CD4-positive, alpha-beta T cell (primary cell): ENCODE measurements at regions not wholly inside any gene's neighbourhood (a gene's known extent, or its start where the extent isn't known, plus 50 kb on each side); places are given as distances from the start of the nearest gene placed in this dataset.

Source experiments
- ATAC-seq: fragments of 200-7000 bp; cut with Tn5 transposase; one replicate; pipeline ENCODE4 v1.10.0; 2022; ENCODE audit warnings: mild to moderate bottlenecking; ENCODE audit not compliant: poor library complexity
- CTCF ChIA-PET: fragments of 350-600 bp; sonication (Branson Sonifier 250); formaldehyde crosslinking; loops from one replicate; lab custom pipeline; 2021; ENCODE audit warnings: antibody characterized with exemption, inconsistent platforms; lab: Charles Lee
- POLR2A ChIA-PET: fragments of 350-600 bp; sonication (Branson Sonifier 250); formaldehyde crosslinking; loops from one replicate; lab custom pipeline; 2021; ENCODE audit warnings: antibody characterized with exemption, inconsistent platforms; lab: Charles Lee
- DNase-seq, 14 experiments: peaks; one replicate each; pipeline ENCODE4 v3.0.0-alpha.2; 2013 to 2020; ENCODE audit warnings: mixed read lengths in 2 of 14
- H3K27ac ChIP-seq, 2 donors: one replicate each; pipeline versions ENCODE4 v1.5.1 to v1.7.0; 2013; ENCODE audit warnings: low read length in 2 of 2, low read depth in 1 of 2, mild to moderate bottlenecking in 1 of 2
- H3K27me3 ChIP-seq, 2 experiments: 1 replicate in 1 of 2; 2 replicates in 1 of 2; pipeline versions ENCODE4 v1.6.1 to v1.7.0; 2013; ENCODE audit warnings: low read length in 2 of 2, control low read depth in 1 of 2, mild to moderate bottlenecking in 1 of 2, moderate library complexity in 1 of 2; ENCODE audit not compliant: insufficient read depth in 2 of 2, control insufficient read depth in 1 of 2
- H3K36me3 ChIP-seq: one replicate; pipeline ENCODE4 v1.6.1; 2013; ENCODE audit warnings: low read length, control low read depth; ENCODE audit not compliant: insufficient read depth
- H3K4me1 ChIP-seq: one replicate; pipeline ENCODE4 v1.6.1; 2013; ENCODE audit warnings: low read length, control low read depth; ENCODE audit not compliant: insufficient read depth
- H3K4me3 ChIP-seq: one replicate; pipeline ENCODE4 v1.5.1; 2013; ENCODE audit warnings: mild to moderate bottlenecking, low read length, moderate library complexity
- H3K9me3 ChIP-seq, 2 experiments: 1 replicate in 1 of 2; 2 replicates in 1 of 2; pipeline versions ENCODE4 v1.6.1 to v1.7.0; 2013; ENCODE audit warnings: low read length in 2 of 2, mild to moderate bottlenecking in 2 of 2, control low read depth in 1 of 2, moderate library complexity in 1 of 2; ENCODE audit not compliant: control insufficient read depth in 1 of 2, insufficient read depth in 1 of 2
- H3K27ac Mint-ChIP-seq: one replicate; pipeline ENCODE4 v1.8.0; 2020; ENCODE audit warnings: mixed read lengths
- H3K27me3 Mint-ChIP-seq: one replicate; pipeline ENCODE4 v1.8.0; 2021; ENCODE audit warnings: mixed read lengths
- H3K36me3 Mint-ChIP-seq: one replicate; pipeline ENCODE4 v1.8.0; 2021; ENCODE audit warnings: low read depth, mixed read lengths
- H3K4me1 Mint-ChIP-seq: one replicate; pipeline ENCODE4 v1.8.0; 2021; ENCODE audit warnings: low read depth, mixed read lengths
- H3K4me3 Mint-ChIP-seq: one replicate; pipeline ENCODE4 v1.8.0; 2020; ENCODE audit warnings: mild to moderate bottlenecking, mixed read lengths
- H3K9me3 Mint-ChIP-seq: one replicate; pipeline ENCODE4 v1.8.0; 2020; ENCODE audit warnings: mixed read lengths
- intact Hi-C, 2 experiments: fragments of 100-400 bp; cut with DNase I in 1 of 2; cut with micrococcal nuclease in 1 of 2; formaldehyde crosslinking; loops; one replicate each; pipeline versions ENCODE4 v1.15.1 to v1.9.0; 2023 to 2025; cut with DNase I, micrococcal nuclease
- TF ChIP-seq, protein P1 (sequence below): fragments of 200-600 bp; IDR thresholded peaks from one replicate; pipeline ENCODE4 v1.8.0; 2022; ENCODE audit warnings: antibody characterized with exemption, mild to moderate bottlenecking

DNA sequence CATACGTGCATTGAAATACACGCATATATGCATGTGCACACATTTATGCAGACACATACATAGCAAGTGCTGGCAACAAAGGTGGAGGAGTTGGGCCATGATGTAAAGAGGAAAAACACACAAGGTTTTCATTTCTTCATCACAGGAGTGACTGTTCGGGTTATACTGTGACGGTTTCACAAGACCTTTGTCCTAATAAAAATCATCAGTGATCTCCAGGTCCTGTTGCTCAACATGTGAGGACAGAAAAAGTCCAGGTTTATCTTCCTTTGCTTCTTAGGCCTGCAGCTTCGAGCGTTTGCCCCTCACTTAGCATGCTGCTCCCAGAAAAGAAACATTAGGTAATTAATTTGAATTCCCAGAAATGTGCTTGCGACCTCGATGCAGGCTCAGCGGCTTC is 1260.0 kb upstream of the TMEM132C start:
- POLR2A ChIA-PET, result no interaction called here
- H3K36me3 Mint-ChIP-seq, result no peaks in the 10 kb centered on the region
- H3K27me3 Mint-ChIP-seq, result no peaks in the 10 kb centered on the region
- TF ChIP-seq, protein P1, sequence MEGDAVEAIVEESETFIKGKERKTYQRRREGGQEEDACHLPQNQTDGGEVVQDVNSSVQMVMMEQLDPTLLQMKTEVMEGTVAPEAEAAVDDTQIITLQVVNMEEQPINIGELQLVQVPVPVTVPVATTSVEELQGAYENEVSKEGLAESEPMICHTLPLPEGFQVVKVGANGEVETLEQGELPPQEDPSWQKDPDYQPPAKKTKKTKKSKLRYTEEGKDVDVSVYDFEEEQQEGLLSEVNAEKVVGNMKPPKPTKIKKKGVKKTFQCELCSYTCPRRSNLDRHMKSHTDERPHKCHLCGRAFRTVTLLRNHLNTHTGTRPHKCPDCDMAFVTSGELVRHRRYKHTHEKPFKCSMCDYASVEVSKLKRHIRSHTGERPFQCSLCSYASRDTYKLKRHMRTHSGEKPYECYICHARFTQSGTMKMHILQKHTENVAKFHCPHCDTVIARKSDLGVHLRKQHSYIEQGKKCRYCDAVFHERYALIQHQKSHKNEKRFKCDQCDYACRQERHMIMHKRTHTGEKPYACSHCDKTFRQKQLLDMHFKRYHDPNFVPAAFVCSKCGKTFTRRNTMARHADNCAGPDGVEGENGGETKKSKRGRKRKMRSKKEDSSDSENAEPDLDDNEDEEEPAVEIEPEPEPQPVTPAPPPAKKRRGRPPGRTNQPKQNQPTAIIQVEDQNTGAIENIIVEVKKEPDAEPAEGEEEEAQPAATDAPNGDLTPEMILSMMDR, result no peak
- CTCF ChIA-PET, result interaction anchor here (0.7 kb wide), 1 partner anchor 92 kb away, joined by 4 read pairs; no protein-coding TSS in a partner anchor
- no peak overlapping the region for H3K4me3 Mint-ChIP-seq
- no peak for DNase-seq
- no peak for ATAC-seq
- no peak overlapping the region for H3K27ac ChIP-seq
- no peaks in the 10 kb centered on the region for H3K36me3 ChIP-seq
- H3K9me3 Mint-ChIP-seq, result no peaks in the 10 kb centered on the region
- intact Hi-C loops, result no loop called here
- no peak overlapping the region for H3K4me3 ChIP-seq
- no peaks in the 10 kb centered on the region for H3K4me1 ChIP-seq
- H3K9me3 ChIP-seq, result no peaks in the 10 kb centered on the region
- no peak overlapping the region for H3K27ac Mint-ChIP-seq
- H3K4me1 Mint-ChIP-seq, result no peaks in the 10 kb centered on the region
- H3K27me3 ChIP-seq, result no peaks in the 10 kb centered on the region

DNA sequence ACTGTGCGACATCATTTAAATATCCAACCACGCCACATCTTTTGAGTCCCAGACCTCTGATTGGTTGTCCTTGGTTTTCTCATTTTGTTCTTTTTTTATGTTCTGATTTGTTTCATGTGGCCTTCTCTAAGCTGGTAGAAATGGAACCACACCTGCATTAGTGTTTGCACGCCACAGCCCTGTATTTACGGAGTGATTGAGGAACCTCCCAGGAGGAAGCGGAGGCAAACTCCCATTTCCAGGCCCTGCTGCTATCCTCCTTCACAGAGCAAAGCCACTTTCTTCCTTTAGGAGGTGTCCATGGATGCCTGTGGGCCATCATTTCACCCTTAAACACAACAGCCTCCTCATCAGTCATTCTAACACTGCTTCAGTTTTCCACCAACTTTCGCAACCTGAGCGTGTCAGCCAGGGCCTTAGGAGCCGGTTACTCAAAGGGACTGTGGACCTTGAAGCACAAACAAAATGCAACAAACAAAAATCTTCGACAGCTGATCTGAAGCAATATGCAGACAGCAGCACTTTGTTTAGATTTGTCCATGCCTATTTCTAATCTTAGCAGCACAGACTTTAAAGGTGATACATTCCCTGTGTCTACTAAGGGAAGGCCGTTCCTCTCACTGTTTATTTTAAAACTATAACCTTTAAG is 1258.1 kb upstream of the TMEM132C start:
- no peaks in the 10 kb centered on the region for H3K4me1 Mint-ChIP-seq
- ChIA-PET POLR2A (no interaction called here), CTCF (no interaction called here)
- H3K27me3 Mint-ChIP-seq, result peaks cover 5% of the 10 kb centered on the region
- TF ChIP-seq, protein P1, result no peak
- no peak overlapping the region for H3K27ac Mint-ChIP-seq
- Histone ChIP-seq H3K4me3 (no peak overlapping the region), H3K9me3 (no peaks in the 10 kb centered on the region), H3K4me1 (no peaks in the 10 kb centered on the region), H3K36me3 (no peaks in the 10 kb centered on the region), H3K27me3 (no peaks in the 10 kb centered on the region), H3K27ac (no peak overlapping the region)
- no peak overlapping the region for H3K4me3 Mint-ChIP-seq
- ATAC-seq, result no peak
- H3K36me3 Mint-ChIP-seq, result no peaks in the 10 kb centered on the region
- intact Hi-C loops, result no loop called here
- DNase-seq, result no peak
- H3K9me3 Mint-ChIP-seq, result no peaks in the 10 kb centered on the region

DNA sequence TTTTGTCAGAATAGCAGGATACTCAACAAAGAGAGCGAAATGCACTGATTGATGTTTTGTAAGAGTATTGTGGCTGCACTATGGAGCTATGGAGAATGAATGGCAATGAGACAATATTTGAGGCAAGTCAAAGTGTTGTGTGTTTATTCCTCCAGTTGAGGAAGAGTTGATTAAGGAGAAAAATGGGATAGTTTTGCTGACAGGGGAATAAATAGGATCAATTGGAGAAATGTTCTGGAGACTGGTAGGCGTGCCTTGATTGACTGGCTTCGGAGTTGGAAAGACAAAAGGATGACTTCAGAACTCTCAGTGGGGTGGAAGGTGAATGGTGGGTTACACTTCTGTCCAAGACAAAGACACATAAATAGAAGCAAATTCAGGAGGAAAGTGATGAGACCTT is 1254.9 kb upstream of the TMEM132C start:
- Histone ChIP-seq H3K9me3 (no peaks in the 10 kb centered on the region), H3K4me3 (no peak overlapping the region), H3K27ac (no peak overlapping the region), H3K36me3 (no peaks in the 10 kb centered on the region), H3K27me3 (no peaks in the 10 kb centered on the region), H3K4me1 (no peaks in the 10 kb centered on the region)
- H3K9me3 Mint-ChIP-seq, result no peaks in the 10 kb centered on the region
- H3K27ac Mint-ChIP-seq, result no peak overlapping the region
- CTCF ChIA-PET, result no interaction called here
- H3K4me1 Mint-ChIP-seq, result no peaks in the 10 kb centered on the region
- DNase-seq, result no peak
- H3K4me3 Mint-ChIP-seq, result no peak overlapping the region
- peaks cover 5% of the 10 kb centered on the region for H3K27me3 Mint-ChIP-seq
- ATAC-seq, result no peak
- intact Hi-C loops, result no loop called here
- no peaks in the 10 kb centered on the region for H3K36me3 Mint-ChIP-seq
- TF ChIP-seq, protein P1, result no peak
- POLR2A ChIA-PET, result no interaction called here
